ENCODE measurements at regions not wholly inside any gene's neighbourhood (a gene's known extent, or its start where the extent isn't known, plus 50 kb on each side); places are given as distances from the start of the nearest gene placed in this dataset.

- H3K27ac ChIP-seq, result no peak overlapping the region
- no peaks in the 10 kb centered on the region for H3K9me3 ChIP-seq
- H3K36me3 ChIP-seq, result no peaks in the 10 kb centered on the region
- no peak for TF ChIP-seq CTCF (IDR thresholded peaks at IDR 0.05)
- no peak for ATAC-seq (ENCODE audit: insufficient number of reproducible peaks, low FRiP score, low read depth)
- no peak for DNase-seq (ENCODE audit: low spot score)
- H3K4me1 ChIP-seq (ENCODE audit: control insufficient read depth in 1 of 2, low read depth in 2 of 2), result peaks cover 8 to 22% of the 10 kb centered on the region in 2 donors
- no peak overlapping the region for H3K4me3 ChIP-seq
- no peaks in the 10 kb centered on the region for H3K27me3 ChIP-seq (replicated peaks; ENCODE audit: insufficient read depth)
Measured at GRCh38 chr9:87378676-87379075, 119.0 kb upstream of the DAPK1 start.

- ATAC-seq (ENCODE audit: insufficient number of reproducible peaks, low FRiP score, low read depth) (no peak), DNase-seq (ENCODE audit: low spot score) (no peak)
- Histone ChIP-seq H3K4me1 (ENCODE audit: control insufficient read depth in 1 of 2, low read depth in 2 of 2) (peaks cover 8 to 23% of the 10 kb centered on the region in 2 donors), H3K27ac (no peak overlapping the region), H3K9me3 (no peaks in the 10 kb centered on the region), H3K27me3 (replicated peaks; ENCODE audit: insufficient read depth) (no peaks in the 10 kb centered on the region), H3K4me3 (no peak overlapping the region), H3K36me3 (no peaks in the 10 kb centered on the region)
- no peak for TF ChIP-seq CTCF (IDR thresholded peaks at IDR 0.05)
Measured at GRCh38 chr9:87379300-87379699, 118.4 kb upstream of the DAPK1 start.

GRCh38 chr9:87381050-87381711 lies 116.5 kb upstream of the DAPK1 start:
- no peaks in the 10 kb centered on the region for H3K36me3 ChIP-seq
- TF ChIP-seq CTCF (IDR thresholded peaks at IDR 0.05), result no peak
- no peaks in the 10 kb centered on the region for H3K9me3 ChIP-seq
- no peaks in the 10 kb centered on the region for H3K27me3 ChIP-seq (replicated peaks; ENCODE audit: insufficient read depth)
- H3K27ac ChIP-seq, result peak overlapping the region in 1 of 2 donors; percentile 13
- H3K4me3 ChIP-seq, result no peak overlapping the region
- no peak for ATAC-seq (ENCODE audit: insufficient number of reproducible peaks, low FRiP score, low read depth)
- H3K4me1 ChIP-seq (ENCODE audit: control insufficient read depth in 1 of 2, low read depth in 2 of 2), result peaks cover 8 to 23% of the 10 kb centered on the region in 2 donors
- DNase-seq (ENCODE audit: low spot score), result no peak

GRCh38 chr9:87381746-87382145 lies 115.9 kb upstream of the DAPK1 start:
- ATAC-seq (ENCODE audit: insufficient number of reproducible peaks, low FRiP score, low read depth) (no peak), DNase-seq (ENCODE audit: low spot score) (no peak)
- Histone ChIP-seq H3K27me3 (replicated peaks; ENCODE audit: insufficient read depth) (no peaks in the 10 kb centered on the region), H3K4me1 (ENCODE audit: control insufficient read depth in 1 of 2, low read depth in 2 of 2) (peaks cover 8 to 23% of the 10 kb centered on the region in 2 donors), H3K27ac (peak overlapping the region in 1 of 2 donors; percentile 13), H3K36me3 (no peaks in the 10 kb centered on the region), H3K9me3 (no peaks in the 10 kb centered on the region), H3K4me3 (no peak overlapping the region)
- no peak for TF ChIP-seq CTCF (IDR thresholded peaks at IDR 0.05)

GRCh38 chr9:87382900-87383299 lies 114.8 kb upstream of the DAPK1 start:
- ATAC-seq (ENCODE audit: insufficient number of reproducible peaks, low FRiP score, low read depth), result no peak
- H3K9me3 ChIP-seq, result no peaks in the 10 kb centered on the region
- DNase-seq (ENCODE audit: low spot score), result no peak
- H3K27ac ChIP-seq, result no peak overlapping the region
- H3K27me3 ChIP-seq (replicated peaks; ENCODE audit: insufficient read depth), result no peaks in the 10 kb centered on the region
- peaks cover 8 to 23% of the 10 kb centered on the region in 2 donors for H3K4me1 ChIP-seq (ENCODE audit: control insufficient read depth in 1 of 2, low read depth in 2 of 2)
- TF ChIP-seq CTCF (IDR thresholded peaks at IDR 0.05), result no peak
- H3K36me3 ChIP-seq, result no peaks in the 10 kb centered on the region
- no peak overlapping the region for H3K4me3 ChIP-seq
